Activated CD8-positive, alpha-beta memory T cell treated with anti-CD3 and anti-CD28 coated beads, Interleukin-2, amount 50 U/mL, for 1 hour (primary cell): ENCODE measurements at regions not wholly inside any gene's neighbourhood (a gene's known extent, or its start where the extent isn't known, plus 50 kb on each side); places are given as distances from the start of the nearest gene placed in this dataset.

ENCODE experiments used
- DNase-seq: peaks from one replicate; pipeline ENCODE4 v3.0.0-alpha.2; 2020; ENCODE audit errors: extremely low read depth

- DNase-seq: no peak
Measured at GRCh38 chr11:127332896-127333295, 332.3 kb upstream of the KIRREL3 start.

- DNase-seq: no peak
Measured at GRCh38 chr11:127330044-127330443, 329.5 kb upstream of the KIRREL3 start.

GRCh38 chr11:127308291-127308690 lies 307.7 kb upstream of the KIRREL3 start:
- DNase-seq: no peak

GRCh38 chr11:127307700-127308099 lies 307.1 kb upstream of the KIRREL3 start:
- DNase-seq: no peak

- no peak for DNase-seq
Measured at GRCh38 chr11:127304634-127305033, 304.1 kb upstream of the KIRREL3 start.

GRCh38 chr11:127288926-127289325 lies 288.4 kb upstream of the KIRREL3 start:
- DNase-seq: no peak

- no peak for DNase-seq
Measured at GRCh38 chr11:127281534-127281933, 281.0 kb upstream of the KIRREL3 start.

- DNase-seq: no peak
Measured at GRCh38 chr11:127275774-127276173, 275.2 kb upstream of the KIRREL3 start.

- DNase-seq: no peak
Measured at GRCh38 chr11:127274328-127274676, 273.7 kb upstream of the KIRREL3 start.

GRCh38 chr11:127273593-127274327 lies 273.2 kb upstream of the KIRREL3 start:
- no peak for DNase-seq

GRCh38 chr11:127270851-127271250 lies 270.3 kb upstream of the KIRREL3 start:
- no peak for DNase-seq

GRCh38 chr11:127269911-127270310 lies 269.3 kb upstream of the KIRREL3 start:
- no peak for DNase-seq

GRCh38 chr11:127268932-127269331 lies 268.4 kb upstream of the KIRREL3 start:
- no peak for DNase-seq

- no peak for DNase-seq
Measured at GRCh38 chr11:127268521-127268920, 268.0 kb upstream of the KIRREL3 start.

- DNase-seq: no peak
Measured at GRCh38 chr11:127259102-127259501, 258.5 kb upstream of the KIRREL3 start.

- DNase-seq: no peak
Measured at GRCh38 chr11:127255209-127255608, 254.6 kb upstream of the KIRREL3 start.

GRCh38 chr11:127252321-127252720 lies 251.8 kb upstream of the KIRREL3 start:
- no peak for DNase-seq

GRCh38 chr11:127249576-127249975 lies 249.0 kb upstream of the KIRREL3 start:
- no peak for DNase-seq

- DNase-seq: no peak
Measured at GRCh38 chr11:127248476-127248875, 247.9 kb upstream of the KIRREL3 start.

GRCh38 chr11:127247261-127247851 lies 246.8 kb upstream of the KIRREL3 start:
- DNase-seq: no peak

GRCh38 chr11:127242676-127243075 lies 242.1 kb upstream of the KIRREL3 start:
- no peak for DNase-seq

GRCh38 chr11:127238321-127238720 lies 237.8 kb upstream of the KIRREL3 start:
- DNase-seq: no peak

- no peak for DNase-seq
Measured at GRCh38 chr11:127236776-127237175, 236.2 kb upstream of the KIRREL3 start.

GRCh38 chr11:127233998-127234397 lies 233.4 kb upstream of the KIRREL3 start:
- no peak for DNase-seq
